Natural killer cell (primary cell): ENCODE measurements at regions not wholly inside any gene's neighbourhood (a gene's known extent, or its start where the extent isn't known, plus 50 kb on each side); places are given as distances from the start of the nearest gene placed in this dataset.

Source experiments
- ATAC-seq, 3 donors: fragments of 150-1000 bp in 2 of 3; fragments of 200-7000 bp in 1 of 3; cut with Tn5 transposase; 1 replicate in 1 of 3; 2 replicates in 2 of 3; pipeline ENCODE4 v1.10.0; 2021; ENCODE audit warnings: mild to moderate bottlenecking in 2 of 3, moderate library complexity in 2 of 3
- DNase-seq, 2 donors: peaks; one replicate each; pipeline versions ENCODE4 v3.0.0 to v3.0.0-alpha.2; 2013 to 2021; ENCODE audit warnings: mixed read lengths in 1 of 2
- H3K27ac ChIP-seq: one replicate; pipeline ENCODE4 v1.5.1; 2013; ENCODE audit warnings: mild to moderate bottlenecking, low read length
- H3K27me3 ChIP-seq: one replicate; pipeline ENCODE4 v1.6.1; 2013; ENCODE audit warnings: low read length; ENCODE audit not compliant: control insufficient read depth, insufficient read depth
- H3K36me3 ChIP-seq: one replicate; pipeline ENCODE4 v1.6.1; 2013; ENCODE audit warnings: low read length; ENCODE audit not compliant: control insufficient read depth, insufficient read depth
- H3K4me1 ChIP-seq: one replicate; pipeline ENCODE4 v1.6.1; 2013; ENCODE audit warnings: low read length; ENCODE audit not compliant: control insufficient read depth, insufficient read depth
- H3K4me3 ChIP-seq: one replicate; pipeline ENCODE4 v1.5.1; 2013; ENCODE audit warnings: low read length
- H3K9me3 ChIP-seq: one replicate; pipeline ENCODE4 v1.6.1; 2013; ENCODE audit warnings: low read length; ENCODE audit not compliant: control insufficient read depth, insufficient read depth
- H3K27ac Mint-ChIP-seq, 2 donors: one replicate each; pipeline ENCODE4 v1.8.0; 2022; ENCODE audit warnings: mild to moderate bottlenecking in 2 of 2, mixed read lengths in 2 of 2, moderate library complexity in 1 of 2
- H3K27me3 Mint-ChIP-seq, 2 donors: one replicate each; pipeline ENCODE4 v1.8.0; 2022; ENCODE audit warnings: low read depth in 2 of 2, mixed read lengths in 2 of 2
- H3K36me3 Mint-ChIP-seq: one replicate; pipeline ENCODE4 v1.8.0; 2022; ENCODE audit warnings: mixed read lengths
- H3K4me1 Mint-ChIP-seq, 2 donors: one replicate each; pipeline ENCODE4 v1.8.0; 2022; ENCODE audit warnings: mixed read lengths in 2 of 2
- H3K4me3 Mint-ChIP-seq: one replicate; pipeline ENCODE4 v1.8.0; 2022; ENCODE audit warnings: mild to moderate bottlenecking, moderate library complexity, mixed read lengths
- H3K9me3 Mint-ChIP-seq, 2 donors: one replicate each; pipeline ENCODE4 v1.8.0; 2022; ENCODE audit warnings: mixed read lengths in 2 of 2
- CTCF ChIP-seq: fragments of 200-600 bp; IDR thresholded peaks from one replicate; pipeline ENCODE4 v1.8.0; 2022; ENCODE audit warnings: antibody characterized with exemption
- WGBS: methylation state at CpG from one replicate; pipeline ENCODE4 v1.1.7; 2013; ENCODE audit warnings: missing lambda C conversion rate; ENCODE audit not compliant: insufficient coverage; 5-methylcytosine and 5-hydroxymethylcytosine counted together
- intact Hi-C: fragments of 100-400 bp; cut with micrococcal nuclease; formaldehyde crosslinking; loops from one replicate; pipeline ENCODE4 v1.14.2; 2022

- H3K4me3 ChIP-seq: no peak overlapping the region
- Mint-ChIP-seq H3K27ac (no peak overlapping the region), H3K27me3 (peaks cover 10 to 14% of the 10 kb centered on the region in 2 donors), H3K4me3 (no peak overlapping the region), H3K9me3 (peaks cover 0 to 3% of the 10 kb centered on the region in 2 donors), H3K4me1 (no peaks in the 10 kb centered on the region), H3K36me3 (no peaks in the 10 kb centered on the region)
- no peak for TF ChIP-seq CTCF
- no peaks in the 10 kb centered on the region for H3K36me3 ChIP-seq
- H3K9me3 ChIP-seq: no peaks in the 10 kb centered on the region
- 95% methylated on average over 3 of the region's 4 CpGs for WGBS
- no peak overlapping the region for H3K27ac ChIP-seq
- H3K4me1 ChIP-seq: no peaks in the 10 kb centered on the region
- ATAC-seq: no peak
- no peaks in the 10 kb centered on the region for H3K27me3 ChIP-seq
- DNase-seq: no peak
- intact Hi-C loops: no loop called here
Observed at GRCh38 chr7:24058953-24059352, 225.0 kb upstream of the NPY start.

DNA sequence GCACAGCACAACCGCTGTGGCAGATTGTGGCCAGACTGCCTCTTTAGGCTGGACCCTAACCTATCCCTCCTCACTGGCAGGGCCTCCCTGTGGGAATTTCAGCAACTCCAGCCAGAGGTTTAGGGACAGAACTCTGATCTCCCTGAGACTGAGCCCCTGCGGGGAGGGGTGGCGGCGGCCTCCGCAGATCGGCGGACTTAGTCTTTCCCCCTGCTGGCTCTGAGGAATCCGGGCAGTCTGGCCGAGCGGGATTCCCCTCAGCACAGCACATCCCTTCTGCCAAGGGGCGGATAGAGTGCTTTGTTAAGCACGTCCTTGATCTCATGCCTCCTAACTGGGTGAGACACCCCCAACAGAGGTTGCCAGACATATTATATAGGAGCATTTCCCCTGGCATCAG is 224.2 kb upstream of the NPY start:
- TF ChIP-seq CTCF: no peak
- WGBS: 90% methylated on average over 12 of the region's 12 CpGs
- Mint-ChIP-seq H3K36me3 (no peaks in the 10 kb centered on the region), H3K4me3 (no peak overlapping the region), H3K4me1 (no peaks in the 10 kb centered on the region), H3K9me3 (peaks cover 3% of the 10 kb centered on the region in 2 donors), H3K27me3 (peaks cover 6 to 8% of the 10 kb centered on the region in 2 donors), H3K27ac (no peak overlapping the region)
- DNase-seq (no peak), ATAC-seq (no peak)
- intact Hi-C loops: no loop called here
- no peak overlapping the region for H3K27ac ChIP-seq
- no peaks in the 10 kb centered on the region for H3K27me3 ChIP-seq
- no peaks in the 10 kb centered on the region for H3K4me1 ChIP-seq
- H3K9me3 ChIP-seq: no peaks in the 10 kb centered on the region
- no peak overlapping the region for H3K4me3 ChIP-seq
- no peaks in the 10 kb centered on the region for H3K36me3 ChIP-seq

GRCh38 chr7:24063721-24064120 is 220.3 kb upstream of the NPY start:
- TF ChIP-seq CTCF: no peak
- WGBS: 88% methylated on average over 6 of the region's 6 CpGs
- H3K4me1 Mint-ChIP-seq: no peaks in the 10 kb centered on the region
- peaks cover 0 to 2% of the 10 kb centered on the region in 2 donors for H3K27me3 Mint-ChIP-seq
- no peaks in the 10 kb centered on the region for H3K36me3 ChIP-seq
- no peaks in the 10 kb centered on the region for H3K9me3 ChIP-seq
- H3K4me3 ChIP-seq: no peak overlapping the region
- H3K27ac Mint-ChIP-seq: no peak overlapping the region
- intact Hi-C loops: no loop called here
- H3K9me3 Mint-ChIP-seq: peaks cover 3% of the 10 kb centered on the region in 2 donors
- DNase-seq (no peak), ATAC-seq (no peak)
- H3K4me1 ChIP-seq: no peaks in the 10 kb centered on the region
- no peaks in the 10 kb centered on the region for H3K27me3 ChIP-seq
- no peak overlapping the region for H3K4me3 Mint-ChIP-seq
- no peak overlapping the region for H3K27ac ChIP-seq
- no peaks in the 10 kb centered on the region for H3K36me3 Mint-ChIP-seq

DNA sequence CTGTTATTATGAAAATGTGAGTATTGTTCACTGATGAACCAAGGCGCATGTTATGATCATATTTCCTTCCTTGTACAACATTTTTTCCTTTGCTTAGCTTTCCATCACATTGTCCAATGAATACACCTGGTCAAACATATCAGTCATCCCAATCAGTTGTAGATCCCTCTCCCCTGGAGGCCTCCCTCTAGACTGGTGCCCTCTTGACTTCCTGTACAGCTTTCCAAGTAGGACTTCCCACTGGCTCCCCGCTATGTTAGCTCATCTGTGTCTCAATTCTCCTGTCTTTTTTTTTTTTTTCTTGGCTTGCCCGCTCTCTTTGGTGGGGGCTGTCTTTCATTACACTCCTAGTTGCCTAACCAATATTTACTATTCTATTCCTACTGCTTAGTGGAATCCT is 214.2 kb upstream of the NPY start:
- Mint-ChIP-seq H3K9me3 (no peaks in the 10 kb centered on the region), H3K27ac (no peak overlapping the region), H3K4me3 (no peak overlapping the region), H3K36me3 (no peaks in the 10 kb centered on the region), H3K27me3 (no peaks in the 10 kb centered on the region), H3K4me1 (no peaks in the 10 kb centered on the region)
- H3K27me3 ChIP-seq: no peaks in the 10 kb centered on the region
- no peak for TF ChIP-seq CTCF
- ATAC-seq (no peak), DNase-seq (no peak)
- H3K27ac ChIP-seq: no peak overlapping the region
- H3K4me1 ChIP-seq: no peaks in the 10 kb centered on the region
- H3K9me3 ChIP-seq: no peaks in the 10 kb centered on the region
- WGBS: 95% methylated on average over 2 of the region's 3 CpGs
- intact Hi-C loops: no loop called here
- no peak overlapping the region for H3K4me3 ChIP-seq
- H3K36me3 ChIP-seq: no peaks in the 10 kb centered on the region
